Thyroid gland (tissue), 4 donors: ENCODE measurements at regions not wholly inside any gene's neighbourhood (a gene's known extent, or its start where the extent isn't known, plus 50 kb on each side); places are given as distances from the start of the nearest gene placed in this dataset.

Source experiments
- DNase-seq, 2 donors: peaks; one replicate each; pipeline ENCODE4 v3.0.0-alpha.2; 2019
- H3K27ac ChIP-seq, 3 donors: fragments of 200-600 bp; sonication (generic); 1 replicate in 2 of 3; 2 replicates in 1 of 3; pipeline ENCODE4 v1.5.1; 2016 to 2019; ENCODE audit warnings: mild to moderate bottlenecking in 1 of 3, moderate library complexity in 1 of 3
- H3K27me3 ChIP-seq: fragments of 200-600 bp; sonication (generic); one replicate; pipeline ENCODE4 v1.5.1; 2019
- H3K36me3 ChIP-seq, 2 donors: fragments of 200-600 bp; sonication (generic); one replicate each; pipeline ENCODE4 v1.5.1; 2016 to 2019
- H3K4me1 ChIP-seq, 2 donors: fragments of 200-600 bp; sonication (generic); one replicate each; pipeline ENCODE4 v1.5.1; 2017 to 2019
- H3K4me3 ChIP-seq, 3 donors: fragments of 200-600 bp; sonication (generic); replicated peaks in 1 of 3; 1 replicate in 2 of 3; 2 replicates in 1 of 3; pipeline ENCODE4 v1.5.1; 2016; ENCODE audit warnings: mild to moderate bottlenecking in 1 of 3
- H3K9me3 ChIP-seq: fragments of 200-600 bp; sonication (generic); one replicate; pipeline ENCODE4 v1.5.1; 2017
- CTCF ChIP-seq, 6 experiments: fragments of 200-600 bp in 3 of 6; fragments of 450-650 bp in 3 of 6; sonication (generic) in 3 of 6; IDR thresholded peaks; one replicate each; pipeline ENCODE4 v1.5.1; 2016 to 2019; ENCODE audit warnings: antibody characterized with exemption in 6 of 6, mild to moderate bottlenecking in 2 of 6, inconsistent platforms in 1 of 6, moderate library complexity in 1 of 6
- POLR2A ChIP-seq, 2 donors: fragments of 450-650 bp; IDR thresholded peaks; one replicate each; pipeline ENCODE4 v1.6.1; 2017; ENCODE audit warnings: antibody characterized with exemption in 2 of 2, mild to moderate bottlenecking in 2 of 2, moderate library complexity in 1 of 2
- WGBS, 2 donors: methylation state at CpG; one replicate each; pipeline ENCODE4 v1.1.5; 2017; 5-methylcytosine and 5-hydroxymethylcytosine counted together
- intact Hi-C: fragments of 100-400 bp; cut with DNase I; formaldehyde crosslinking; loops from one replicate; pipeline ENCODE4 v1.15.1; 2023

GRCh38 chrX:22534643-22535042 lies 261.9 kb downstream of the CBLL2 start:
- 67 to 73% methylated on average over 5 of the region's 5 CpGs for WGBS, 2 donors
- H3K9me3 ChIP-seq: no peaks in the 10 kb centered on the region
- DNase-seq: peak; percentile 33 to 53
- no peak overlapping the region for H3K4me3 ChIP-seq
- intact Hi-C loops: no loop called here
- H3K4me1 ChIP-seq: no peaks in the 10 kb centered on the region
- TF ChIP-seq POLR2A (IDR thresholded peaks at IDR 0.05): no peak
- no peak for TF ChIP-seq CTCF (IDR thresholded peaks at IDR 0.05)
- H3K36me3 ChIP-seq: no peaks in the 10 kb centered on the region
- no peaks in the 10 kb centered on the region for H3K27me3 ChIP-seq
- no peak overlapping the region for H3K27ac ChIP-seq

GRCh38 chrX:22536746-22537304 lies 264.1 kb downstream of the CBLL2 start:
- Histone ChIP-seq H3K27me3 (no peaks in the 10 kb centered on the region), H3K4me3 (no peak overlapping the region), H3K36me3 (no peaks in the 10 kb centered on the region), H3K4me1 (no peaks in the 10 kb centered on the region), H3K9me3 (no peaks in the 10 kb centered on the region), H3K27ac (no peak overlapping the region)
- no peak for DNase-seq
- 9 to 18% methylated on average over 5 of the region's 5 CpGs for WGBS, 2 donors
- no peak for TF ChIP-seq POLR2A (IDR thresholded peaks at IDR 0.05)
- no peak for TF ChIP-seq CTCF (IDR thresholded peaks at IDR 0.05)
- intact Hi-C loops: no loop called here

DNA sequence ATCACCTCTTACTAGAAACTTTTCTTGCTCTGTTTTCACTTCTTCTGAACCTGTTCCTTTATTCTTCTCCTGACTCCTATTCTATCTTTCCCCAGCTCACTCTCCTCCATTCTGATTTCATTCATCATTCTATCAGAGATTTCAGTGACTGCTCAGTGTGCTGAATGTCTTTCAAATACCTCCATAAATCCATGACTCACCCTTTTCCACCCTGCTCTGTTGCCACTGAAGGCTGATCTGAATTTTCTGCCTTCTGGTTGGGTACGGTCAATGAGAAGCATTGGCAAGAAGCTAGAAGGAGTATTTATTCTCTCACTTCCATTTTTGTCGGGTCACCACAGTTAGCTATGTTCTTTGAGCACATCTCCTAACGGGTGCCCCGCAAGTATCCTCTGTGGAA lies 265.9 kb downstream of the CBLL2 start:
- H3K4me1 ChIP-seq: no peaks in the 10 kb centered on the region
- H3K27ac ChIP-seq: no peak overlapping the region
- no peaks in the 10 kb centered on the region for H3K9me3 ChIP-seq
- WGBS, 2 donors: 96 to 100% methylated on average over 4 of the region's 4 CpGs
- H3K4me3 ChIP-seq: no peak overlapping the region
- TF ChIP-seq POLR2A (IDR thresholded peaks at IDR 0.05) (no peak), CTCF (IDR thresholded peaks at IDR 0.05) (no peak)
- no peak for DNase-seq
- H3K36me3 ChIP-seq: no peaks in the 10 kb centered on the region
- intact Hi-C loops: no loop called here
- no peaks in the 10 kb centered on the region for H3K27me3 ChIP-seq

DNA sequence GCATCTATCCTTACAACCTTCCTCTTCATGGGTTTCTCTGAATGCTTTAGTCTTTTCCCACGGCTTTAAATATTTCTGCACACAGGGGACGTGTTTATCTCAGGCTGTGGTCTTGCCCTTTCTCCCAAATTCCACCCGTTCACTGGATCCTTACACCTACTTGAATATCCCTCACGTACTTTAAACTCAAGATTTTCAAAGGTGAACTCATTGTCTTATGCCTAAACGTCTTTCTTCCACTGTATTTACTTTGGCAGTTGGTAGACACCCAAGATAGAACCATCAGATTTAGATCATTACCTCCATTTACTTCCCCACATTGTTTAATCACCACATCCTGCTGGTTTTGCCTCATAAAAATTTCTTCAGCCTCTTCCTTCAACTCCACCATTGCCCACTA lies 269.2 kb downstream of the CBLL2 start:
- no peaks in the 10 kb centered on the region for H3K9me3 ChIP-seq
- intact Hi-C loops: no loop called here
- 68 to 75% methylated on average over 5 of the region's 5 CpGs for WGBS, 2 donors
- H3K27ac ChIP-seq: no peak overlapping the region
- no peaks in the 10 kb centered on the region for H3K36me3 ChIP-seq
- no peaks in the 10 kb centered on the region for H3K4me1 ChIP-seq
- TF ChIP-seq POLR2A (IDR thresholded peaks at IDR 0.05): no peak
- TF ChIP-seq CTCF (IDR thresholded peaks at IDR 0.05): no peak
- no peak overlapping the region for H3K4me3 ChIP-seq
- no peaks in the 10 kb centered on the region for H3K27me3 ChIP-seq
- DNase-seq: no peak

GRCh38 chrX:22542641-22543040 lies 269.9 kb downstream of the CBLL2 start:
- H3K27me3 ChIP-seq: no peaks in the 10 kb centered on the region
- no peak for DNase-seq
- H3K9me3 ChIP-seq: no peaks in the 10 kb centered on the region
- 90 to 91% methylated on average over 3 of the region's 3 CpGs for WGBS, 2 donors
- H3K36me3 ChIP-seq: no peaks in the 10 kb centered on the region
- no peak overlapping the region for H3K4me3 ChIP-seq
- H3K27ac ChIP-seq: no peak overlapping the region
- H3K4me1 ChIP-seq: no peaks in the 10 kb centered on the region
- intact Hi-C loops: no loop called here
- TF ChIP-seq CTCF (IDR thresholded peaks at IDR 0.05): no peak
- no peak for TF ChIP-seq POLR2A (IDR thresholded peaks at IDR 0.05)
